Fibroblast of pulmonary artery (primary cell): ENCODE measurements at regions not wholly inside any gene's neighbourhood (a gene's known extent, or its start where the extent isn't known, plus 50 kb on each side); places are given as distances from the start of the nearest gene placed in this dataset.

Source experiments
- DNase-seq: peaks from one replicate; pipeline ENCODE4 v3.0.0-alpha.2; 2010; ENCODE audit warnings: low read depth
- H3K4me3 ChIP-seq: replicated peaks from 2 replicates; pipeline ENCODE4 v1.5.1; 2011; ENCODE audit warnings: low read depth, mild to moderate bottlenecking, control low read depth, low read length, moderate library complexity
- TF ChIP-seq, protein P1 (sequence below): IDR thresholded peaks from 2 replicates; pipeline ENCODE4 v1.5.1; 2011; ENCODE audit warnings: mild to moderate bottlenecking, control low read depth, low read length, inconsistent platforms; ENCODE audit errors: missing control alignments

DNA sequence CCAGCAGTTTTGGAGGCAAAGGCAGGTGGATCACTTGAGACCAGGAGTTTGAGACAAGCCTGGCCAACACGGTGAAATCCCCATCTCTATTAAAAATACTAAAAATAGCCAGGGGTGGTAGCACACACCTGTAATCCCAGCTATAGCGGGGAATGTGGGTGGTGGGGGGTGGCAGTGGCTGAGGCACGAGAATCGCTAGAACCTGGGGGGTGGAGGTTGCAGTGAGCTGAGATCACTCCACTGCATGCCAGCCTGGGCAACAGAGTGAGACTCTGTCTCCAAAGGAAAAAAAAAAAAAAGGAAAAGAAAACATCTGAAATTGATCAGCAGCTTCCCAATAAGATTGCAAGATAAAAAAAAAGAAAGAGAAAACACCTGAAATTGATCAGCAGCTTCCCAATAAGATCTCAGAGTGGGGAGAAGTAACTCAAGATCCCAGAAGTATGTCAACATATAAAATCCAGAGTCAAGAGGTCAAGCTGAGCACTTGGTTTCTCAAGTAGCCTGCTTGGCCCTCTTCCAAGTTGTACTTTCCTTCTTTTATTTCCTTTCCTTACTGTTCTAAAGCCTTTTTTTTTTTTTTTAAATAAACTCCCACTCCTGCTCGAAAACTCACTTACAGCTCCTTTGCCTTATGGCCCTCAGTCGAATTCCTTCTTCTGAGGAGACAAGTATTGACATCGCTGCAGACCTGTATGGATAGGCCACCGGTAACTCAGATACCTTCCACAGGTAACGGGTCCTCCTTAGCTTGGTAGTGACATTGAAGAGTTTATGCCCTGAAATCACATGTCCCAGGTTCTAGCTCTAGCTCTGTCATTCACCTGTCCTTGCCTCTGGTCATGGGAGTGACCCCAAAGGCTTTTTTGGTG, 368.5 kb upstream of the SYNCRIP start:
- H3K4me3 ChIP-seq: no peak overlapping the region
- TF ChIP-seq, protein P1, sequence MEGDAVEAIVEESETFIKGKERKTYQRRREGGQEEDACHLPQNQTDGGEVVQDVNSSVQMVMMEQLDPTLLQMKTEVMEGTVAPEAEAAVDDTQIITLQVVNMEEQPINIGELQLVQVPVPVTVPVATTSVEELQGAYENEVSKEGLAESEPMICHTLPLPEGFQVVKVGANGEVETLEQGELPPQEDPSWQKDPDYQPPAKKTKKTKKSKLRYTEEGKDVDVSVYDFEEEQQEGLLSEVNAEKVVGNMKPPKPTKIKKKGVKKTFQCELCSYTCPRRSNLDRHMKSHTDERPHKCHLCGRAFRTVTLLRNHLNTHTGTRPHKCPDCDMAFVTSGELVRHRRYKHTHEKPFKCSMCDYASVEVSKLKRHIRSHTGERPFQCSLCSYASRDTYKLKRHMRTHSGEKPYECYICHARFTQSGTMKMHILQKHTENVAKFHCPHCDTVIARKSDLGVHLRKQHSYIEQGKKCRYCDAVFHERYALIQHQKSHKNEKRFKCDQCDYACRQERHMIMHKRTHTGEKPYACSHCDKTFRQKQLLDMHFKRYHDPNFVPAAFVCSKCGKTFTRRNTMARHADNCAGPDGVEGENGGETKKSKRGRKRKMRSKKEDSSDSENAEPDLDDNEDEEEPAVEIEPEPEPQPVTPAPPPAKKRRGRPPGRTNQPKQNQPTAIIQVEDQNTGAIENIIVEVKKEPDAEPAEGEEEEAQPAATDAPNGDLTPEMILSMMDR: no peak
- no peak for DNase-seq

DNA sequence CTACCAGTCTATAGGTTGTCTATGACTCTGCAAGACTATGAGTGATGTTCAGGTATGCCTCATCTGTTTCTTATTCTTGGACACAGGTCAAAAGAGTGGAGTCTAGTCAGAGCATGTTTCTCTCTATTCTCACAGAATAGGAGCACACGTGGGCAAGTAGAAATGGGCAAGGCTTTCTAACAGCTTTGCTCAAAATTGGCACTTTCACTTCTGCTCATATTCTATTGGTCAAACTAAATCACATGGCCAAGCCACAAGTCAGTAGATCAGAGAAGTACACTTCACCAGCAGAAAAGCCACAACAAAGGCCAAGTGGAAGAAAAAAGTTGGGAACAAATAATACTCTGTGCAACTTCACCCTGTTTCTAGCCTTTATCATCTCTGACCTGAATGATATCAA, 354.5 kb upstream of the SYNCRIP start:
- no peak for DNase-seq
- TF ChIP-seq, protein P1: no peak
- no peak overlapping the region for H3K4me3 ChIP-seq

DNA sequence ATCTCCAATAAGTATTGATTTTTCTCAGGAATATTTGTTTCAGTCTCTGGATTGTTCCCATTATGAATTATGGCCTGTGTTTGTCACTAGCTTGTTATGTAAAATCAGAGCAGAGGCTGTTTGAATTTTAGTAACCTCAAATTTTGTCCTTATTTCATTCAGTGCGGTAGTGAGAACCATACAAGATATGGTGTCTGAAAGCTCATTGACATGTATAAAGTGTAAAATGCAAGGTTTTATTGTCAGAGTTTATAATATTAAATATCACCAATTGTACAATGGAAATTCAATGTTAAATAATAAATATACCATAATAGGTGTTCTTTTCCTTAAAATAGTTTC, 353.3 kb upstream of the SYNCRIP start:
- TF ChIP-seq, protein P1: no peak
- H3K4me3 ChIP-seq: no peak overlapping the region
- no peak for DNase-seq

DNA sequence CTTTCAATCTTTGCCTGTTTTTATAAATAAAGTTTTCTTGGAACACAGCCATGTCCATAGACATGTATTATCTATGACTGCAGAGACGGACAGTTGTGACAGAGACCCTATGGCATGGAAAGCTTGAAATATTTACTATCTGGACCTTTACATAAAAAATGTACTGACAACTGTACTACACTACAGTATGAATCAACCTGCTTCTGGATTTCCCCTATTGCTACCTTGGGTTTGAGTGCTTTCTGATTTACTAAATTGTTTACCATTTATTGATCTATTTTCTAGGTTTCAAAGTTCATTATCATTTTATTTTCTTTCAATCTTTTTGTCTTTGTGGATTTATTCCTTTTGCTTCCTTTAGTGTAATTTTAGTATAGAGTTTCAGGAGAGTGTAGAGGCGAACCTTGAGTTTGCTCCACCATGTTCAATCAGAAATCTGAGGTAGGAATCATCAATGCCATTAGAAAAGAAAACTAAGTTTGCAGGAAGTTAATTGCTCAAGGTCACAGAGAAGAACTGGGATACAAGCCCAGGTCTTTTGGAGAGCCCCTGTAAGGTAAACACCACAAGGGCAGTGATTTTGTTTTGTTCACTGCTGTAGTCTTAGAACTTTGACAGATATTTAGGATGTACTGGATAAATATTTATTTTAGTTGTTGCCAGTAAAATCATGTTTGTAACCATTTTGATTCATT, 352.8 kb upstream of the SYNCRIP start:
- no peak for DNase-seq
- no peak overlapping the region for H3K4me3 ChIP-seq
- TF ChIP-seq, protein P1: no peak

DNA sequence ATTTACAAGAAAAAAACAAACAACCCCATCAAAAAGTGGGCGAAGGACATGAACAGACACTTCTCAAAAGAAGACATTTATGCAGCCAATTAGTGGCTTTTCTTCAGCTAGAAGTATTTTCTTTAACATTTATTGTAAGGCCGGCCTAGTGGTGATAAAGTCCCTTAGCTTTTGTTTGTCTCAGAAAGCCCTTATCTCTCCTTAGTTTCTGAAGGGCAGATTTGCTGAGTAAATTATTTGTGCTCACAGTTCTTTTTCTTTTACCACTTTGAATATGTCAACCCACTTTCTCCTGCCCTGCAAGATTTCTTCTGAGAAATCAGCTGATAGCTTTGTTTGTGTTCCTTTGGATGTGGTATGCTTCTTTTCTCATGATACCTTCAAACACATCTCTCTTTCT, 344.0 kb upstream of the SYNCRIP start:
- DNase-seq: no peak
- TF ChIP-seq, protein P1: no peak
- H3K4me3 ChIP-seq: no peak overlapping the region

DNA sequence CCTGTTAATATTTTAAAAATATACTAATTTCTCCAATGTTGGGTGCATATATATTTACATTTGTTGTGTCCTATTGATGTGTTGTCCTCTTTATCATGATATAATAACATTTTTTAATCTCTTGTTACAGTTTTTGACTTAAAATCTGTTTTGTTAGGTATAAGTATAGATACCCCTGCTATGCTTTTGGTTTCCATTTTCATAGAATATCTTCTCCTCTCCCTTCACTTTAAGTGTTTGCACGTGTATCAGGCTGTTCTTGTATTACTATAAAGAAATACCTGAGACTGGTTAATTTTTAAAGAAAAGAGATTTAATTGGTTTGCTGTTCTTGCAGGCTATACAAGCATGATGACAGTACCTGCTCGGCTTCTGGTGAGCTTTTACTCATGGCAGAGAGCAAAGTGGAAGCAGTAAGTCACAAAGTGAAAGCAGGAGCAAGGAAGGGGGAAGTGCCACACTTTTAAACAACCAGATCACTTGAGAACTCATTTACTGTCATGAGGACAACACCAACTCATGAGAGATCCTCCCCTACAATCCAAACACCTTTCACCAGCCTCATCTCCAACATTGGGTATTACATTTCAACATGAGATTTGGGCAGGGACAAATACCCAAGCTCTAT, 340.5 kb upstream of the SYNCRIP start:
- TF ChIP-seq, protein P1: no peak
- H3K4me3 ChIP-seq: no peak overlapping the region
- no peak for DNase-seq
